H1 (cell line): ENCODE measurements at regions not wholly inside any gene's neighbourhood (a gene's known extent, or its start where the extent isn't known, plus 50 kb on each side); places are given as distances from the start of the nearest gene placed in this dataset.

Experiments
- CTCF ChIA-PET: fragments of 300-600 bp; sonication (Branson Sonifier 250); formaldehyde crosslinking; loops from one replicate; lab custom pipeline; 2021; ENCODE audit not compliant: partially characterized antibody; lab: Charles Lee
- POLR2A ChIA-PET: fragments of 300-600 bp; sonication (Branson Sonifier 250); formaldehyde crosslinking; loops from one replicate; lab custom pipeline; 2021; ENCODE audit warnings: inconsistent platforms; ENCODE audit not compliant: partially characterized antibody; lab: Charles Lee
- DNase-seq, 2 experiments: peaks; one replicate each; pipeline versions ENCODE4 v3.0.0 to v3.0.0-alpha.2; 2010 to 2022; ENCODE audit warnings: low spot score in 2 of 2, low read depth in 1 of 2, mixed read lengths in 1 of 2
- FAIRE-seq: peaks from 2 replicates; lab custom pipeline; 2011; peaks lifted over from hg19 to GRCh38; lab: Jason Lieb, UNC
- H2AFZ ChIP-seq: 2 replicates; pipeline ENCODE4 v1.8.1; 2012; ENCODE audit warnings: low read length, inconsistent platforms
- H2AK5ac ChIP-seq: 2 replicates; pipeline ENCODE4 v1.6.1; 2013; ENCODE audit warnings: low read depth, low read length
- H2BK120ac ChIP-seq: replicated peaks from 2 replicates; pipeline ENCODE3; 2013; ENCODE audit warnings: low read depth, low read length, inconsistent platforms
- H2BK12ac ChIP-seq: 2 replicates; pipeline ENCODE4 v1.6.1; 2013; ENCODE audit warnings: low read depth, low read length
- H2BK15ac ChIP-seq: 2 replicates; pipeline ENCODE4 v1.6.1; 2013; ENCODE audit warnings: low read length
- H2BK20ac ChIP-seq: 2 replicates; pipeline ENCODE4 v1.6.1; 2013; ENCODE audit warnings: low read length
- H2BK5ac ChIP-seq: 2 replicates; pipeline ENCODE4 v1.6.1; 2013; ENCODE audit warnings: low read depth, low read length
- H3K14ac ChIP-seq: 2 replicates; pipeline ENCODE4 v1.6.1; 2013; ENCODE audit warnings: inconsistent platforms; ENCODE audit not compliant: insufficient read length
- H3K18ac ChIP-seq: 2 replicates; pipeline ENCODE4 v1.6.1; 2013; ENCODE audit warnings: low read length; ENCODE audit errors: extremely low read depth
- H3K23ac ChIP-seq: 2 replicates; pipeline ENCODE4 v1.6.1; 2013; ENCODE audit warnings: inconsistent platforms; ENCODE audit not compliant: insufficient read length
- H3K23me2 ChIP-seq: 2 replicates; pipeline ENCODE4 v1.6.1; 2013; ENCODE audit warnings: low read depth, low read length
- H3K27ac ChIP-seq: 2 replicates; pipeline ENCODE4 v1.6.1; 2011; ENCODE audit warnings: low read depth, low read length, inconsistent platforms
- H3K27me3 ChIP-seq, 4 experiments: replicated peaks in 1 of 4; 1 replicate in 1 of 4; 2 replicates in 3 of 4; pipeline versions ENCODE4 v1.6.1 to v1.8.1; 2011 to 2013; ENCODE audit warnings: low read length in 3 of 4, mild to moderate bottlenecking in 3 of 4, inconsistent platforms in 2 of 4, mixed read lengths in 2 of 4, moderate library complexity in 1 of 4; ENCODE audit not compliant: control insufficient read depth in 3 of 4, insufficient read depth in 3 of 4; ENCODE audit errors: extremely low read depth in 1 of 4
- H3K36me3 ChIP-seq, 4 experiments: 2 replicates each; pipeline versions ENCODE4 v1.6.1 to v1.8.1; 2011 to 2013; ENCODE audit warnings: mild to moderate bottlenecking in 4 of 4, low read length in 3 of 4, moderate library complexity in 2 of 4, control low read depth in 1 of 4, inconsistent platforms in 1 of 4; ENCODE audit not compliant: insufficient read depth in 4 of 4, control insufficient read depth in 2 of 4
- H3K4ac ChIP-seq: replicated peaks from 2 replicates; pipeline ENCODE3; 2013; ENCODE audit warnings: low read length, low read depth, mixed read lengths, inconsistent platforms; ENCODE audit not compliant: insufficient read length
- H3K4me1 ChIP-seq, 4 experiments: replicated peaks in 1 of 4; 1 replicate in 1 of 4; 2 replicates in 3 of 4; pipeline versions ENCODE4 v1.6.1 to v1.8.1; 2011 to 2013; ENCODE audit warnings: low read length in 3 of 4, inconsistent platforms in 2 of 4, mixed read lengths in 1 of 4; ENCODE audit not compliant: insufficient read depth in 4 of 4, control insufficient read depth in 3 of 4
- H3K4me2 ChIP-seq, 2 experiments: 2 replicates each; pipeline versions ENCODE4 v1.6.1 to v1.8.1; 2011 to 2013; ENCODE audit warnings: low read depth in 2 of 2, low read length in 2 of 2, control low read depth in 1 of 2, inconsistent platforms in 1 of 2, mild to moderate bottlenecking in 1 of 2; ENCODE audit not compliant: insufficient read depth in 1 of 2
- H3K4me3 ChIP-seq, 4 experiments: fragments of 200-600, 300-600 bp in 1 of 4; sonication (generic), shearing (Covaris generic), sonication (Bioruptor Twin) in 1 of 4; 2 replicates each; pipeline versions ENCODE4 v1.5.1 to v1.8.1; 2011 to 2016; ENCODE audit warnings: low read length in 4 of 4, low read depth in 3 of 4, control low read depth in 2 of 4, inconsistent platforms in 2 of 4, mild to moderate bottlenecking in 2 of 4, mixed read lengths in 1 of 4, moderate library complexity in 1 of 4; ENCODE audit not compliant: insufficient read depth in 2 of 4; ENCODE audit errors: extremely low read depth in 1 of 4
- H3K56ac ChIP-seq: replicated peaks from 2 replicates; pipeline ENCODE3; 2013; ENCODE audit warnings: low read depth, mild to moderate bottlenecking, mixed read lengths, low read length, inconsistent platforms; ENCODE audit not compliant: insufficient read length
- H3K79me1 ChIP-seq: 2 replicates; pipeline ENCODE4 v1.6.1; 2013; ENCODE audit warnings: low read depth, low read length, control low read depth
- H3K79me2 ChIP-seq, 2 experiments: 2 replicates each; pipeline versions ENCODE4 v1.6.1 to v1.8.1; 2012 to 2013; ENCODE audit warnings: low read length in 2 of 2, mild to moderate bottlenecking in 2 of 2, inconsistent platforms in 1 of 2; ENCODE audit not compliant: insufficient read depth in 2 of 2, control insufficient read depth in 1 of 2
- H3K9ac ChIP-seq, 4 experiments: replicated peaks in 1 of 4; 1 replicate in 1 of 4; 2 replicates in 3 of 4; pipeline versions ENCODE4 v1.6.1 to v1.8.1; 2011 to 2013; ENCODE audit warnings: low read depth in 3 of 4, low read length in 3 of 4, control low read depth in 2 of 4, mild to moderate bottlenecking in 2 of 4, moderate library complexity in 2 of 4, inconsistent platforms in 1 of 4; ENCODE audit errors: extremely low read depth in 1 of 4
- H3K9me3 ChIP-seq, 2 experiments: 2 replicates each; pipeline versions ENCODE4 v1.6.1 to v1.8.1; 2012 to 2013; ENCODE audit warnings: mild to moderate bottlenecking in 2 of 2, moderate library complexity in 2 of 2, control low read depth in 1 of 2, inconsistent platforms in 1 of 2, low read depth in 1 of 2, low read length in 1 of 2, mixed read lengths in 1 of 2; ENCODE audit not compliant: insufficient read depth in 2 of 2
- H4K20me1 ChIP-seq, 2 experiments: replicated peaks in 1 of 2; 2 replicates each; pipeline versions ENCODE3 to v1.8.1; 2011 to 2013; ENCODE audit warnings: inconsistent platforms in 2 of 2, low read length in 2 of 2, mild to moderate bottlenecking in 1 of 2; ENCODE audit not compliant: insufficient read depth in 2 of 2, control insufficient read depth in 1 of 2
- H4K5ac ChIP-seq: 2 replicates; pipeline ENCODE4 v1.6.1; 2013; ENCODE audit warnings: low read length, low read depth, mixed read lengths, inconsistent platforms; ENCODE audit not compliant: insufficient read length
- H4K8ac ChIP-seq: 2 replicates; pipeline ENCODE4 v1.8.0; 2013; ENCODE audit warnings: mild to moderate bottlenecking, moderate library complexity, low read length, inconsistent platforms; ENCODE audit not compliant: insufficient read depth; ENCODE audit errors: extremely low read depth
- H4K91ac ChIP-seq: replicated peaks from 2 replicates; pipeline ENCODE3; 2013; ENCODE audit warnings: low read length, mixed read lengths, inconsistent platforms; ENCODE audit not compliant: insufficient read length
- ASH2L ChIP-seq: fragments of 200-600, 300-600 bp; sonication (generic); IDR thresholded peaks from one replicate; pipeline ENCODE4 v1.7.1; 2017; ENCODE audit warnings: low read length
- BCL11A ChIP-seq, 2 experiments: IDR thresholded peaks; one replicate each; pipeline ENCODE4 v1.6.1; 2011; ENCODE audit warnings: low read depth in 2 of 2, low read length in 2 of 2, mild to moderate bottlenecking in 2 of 2
- HDAC6 ChIP-seq: IDR thresholded peaks from one replicate; pipeline ENCODE4 v1.7.1; 2012; ENCODE audit warnings: low read depth, mild to moderate bottlenecking, inconsistent platforms, low read length, moderate library complexity
- PHF8 ChIP-seq: fragments of 200-600 bp; sonication (generic); conservative IDR thresholded peaks from 2 replicates; pipeline ENCODE4 v1.7.1; 2012; ENCODE audit warnings: low read depth, mild to moderate bottlenecking, inconsistent platforms, low read length, moderate library complexity
- POLR2AphosphoS5 ChIP-seq: IDR thresholded peaks from 2 replicates; pipeline ENCODE4 v1.6.1; 2011; ENCODE audit warnings: low read depth, low read length
- POU5F1 ChIP-seq: IDR thresholded peaks from 2 replicates; pipeline ENCODE4 v1.6.1; 2011; ENCODE audit warnings: low read depth, mild to moderate bottlenecking, low read length, moderate library complexity
- RBBP5 ChIP-seq: IDR thresholded peaks from 2 replicates; pipeline ENCODE4 v1.7.1; 2012; ENCODE audit warnings: low read depth, mild to moderate bottlenecking, inconsistent platforms, low read length, moderate library complexity, borderline replicate concordance
- RFX5 ChIP-seq: IDR thresholded peaks from 2 replicates; pipeline ENCODE4 v1.6.1; 2011; ENCODE audit warnings: low read depth, low read length, improper control_type of control experiment, borderline replicate concordance
- SAP30 ChIP-seq: fragments of 300-600 bp; sonication (generic); IDR thresholded peaks from 2 replicates; pipeline ENCODE4 v1.7.1; 2012; ENCODE audit warnings: low read length, moderate library complexity, mild to moderate bottlenecking, inconsistent platforms; ENCODE audit not compliant: insufficient read depth, insufficient replicate concordance
- SUZ12 ChIP-seq: fragments of 200-600 bp; sonication (generic); IDR thresholded peaks from 2 replicates; pipeline ENCODE4 v1.6.1; 2012; ENCODE audit warnings: mild to moderate bottlenecking, inconsistent platforms, low read length, moderate library complexity, mixed read lengths
- WGBS, 2 experiments: shearing (Covaris generic) in 1 of 2; methylation state at CpG; one replicate each; pipeline versions ENCODE4 v1.1.6 to v1.1.7; 2013 to 2015; ENCODE audit warnings: low lambda C conversion rate in 2 of 2, mixed read lengths in 2 of 2, inconsistent platforms in 1 of 2, low coverage in 1 of 2, missing lambda C conversion rate in 1 of 2; ENCODE audit not compliant: insufficient replicate concordance in 2 of 2, insufficient coverage in 1 of 2, insufficient read length in 1 of 2; ENCODE audit errors: extremely low coverage in 1 of 2, missing lambda C conversion rate in 1 of 2; 5-methylcytosine and 5-hydroxymethylcytosine counted together

DNA sequence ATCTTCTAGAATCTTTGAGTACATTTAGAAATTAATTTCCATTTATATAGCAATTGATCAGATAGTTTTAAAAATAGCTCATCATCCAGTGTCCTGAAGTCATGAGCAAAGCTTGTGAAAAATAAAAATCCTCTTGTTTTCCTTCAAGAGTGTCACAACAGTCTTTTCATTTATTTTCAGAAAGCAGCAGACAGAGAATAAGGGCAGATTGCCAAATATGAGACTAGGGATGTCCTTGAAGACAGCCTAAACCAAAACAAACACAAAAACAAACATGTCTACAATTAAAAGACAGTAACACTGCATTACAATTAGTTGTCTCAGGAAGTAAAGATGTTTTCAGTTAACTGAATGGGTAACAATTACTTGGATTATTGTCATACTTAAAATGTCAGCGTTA lies 682.8 kb downstream of the TFAP2A start:
- DNase-seq (no peak), FAIRE-seq (no peak)
- POLR2A ChIA-PET = no interaction called here
- Histone ChIP-seq H3K9ac (no peak overlapping the region), H3K79me2 (no peaks in the 10 kb centered on the region), H2AFZ (no peak overlapping the region), H4K91ac (no peak overlapping the region), H2BK12ac (no peak overlapping the region), H3K27me3 (no peaks in the 10 kb centered on the region), H3K14ac (no peak overlapping the region), H4K20me1 (no peaks in the 10 kb centered on the region), H2BK120ac (no peak overlapping the region), H2AK5ac (no peak overlapping the region), H3K56ac (no peak overlapping the region), H2BK5ac (no peak overlapping the region), H3K18ac (no peak overlapping the region), H2BK20ac (no peak overlapping the region), H3K9me3 (no peaks in the 10 kb centered on the region), H3K27ac (no peak overlapping the region), H3K4me3 (no peak overlapping the region), H4K8ac (no peak overlapping the region), H3K79me1 (no peaks in the 10 kb centered on the region), H3K36me3 (no peaks in the 10 kb centered on the region; a peak in 1 of 8 replicates), H3K23me2 (no peaks in the 10 kb centered on the region), H3K4me2 (no peak overlapping the region), H3K4me1 (no peaks in the 10 kb centered on the region), H3K23ac (no peak overlapping the region), H3K4ac (no peak overlapping the region), H4K5ac (no peak overlapping the region), H2BK15ac (no peak overlapping the region)
- WGBS, 2 experiments = 92% methylated on average over 1 of the region's 1 CpG; no CpG with 5 or more reads in 1 of the 2 experiments
- CTCF ChIA-PET = no interaction called here
- no peak for TF ChIP-seq SAP30
- no peak for TF ChIP-seq BCL11A (IDR thresholded peaks at IDR 0.05; ENCODE audit: low read depth in 2 of 2, low read length in 2 of 2)
- no peak for TF ChIP-seq SUZ12
- no peak for TF ChIP-seq RBBP5
- no peak for TF ChIP-seq HDAC6
- TF ChIP-seq POU5F1 = no peak
- no peak for TF ChIP-seq POLR2AphosphoS5
- TF ChIP-seq RFX5 = no peak
- no peak for TF ChIP-seq PHF8
- TF ChIP-seq ASH2L = no peak
